ENCODE measurements at regions not wholly inside any gene's neighbourhood (a gene's known extent, or its start where the extent isn't known, plus 50 kb on each side); places are given as distances from the start of the nearest gene placed in this dataset.

GRCh38 chr18:45168866-45169600, 446.2 kb upstream of the SLC14A2 start:
- DNase-seq (ENCODE audit: low spot score): no peak

- no peak for DNase-seq (ENCODE audit: low spot score)
Measured at GRCh38 chr18:45169610-45170009, 445.7 kb upstream of the SLC14A2 start.

- DNase-seq (ENCODE audit: low spot score): no peak
Measured at GRCh38 chr18:45171679-45172191, 443.5 kb upstream of the SLC14A2 start.

GRCh38 chr18:45173327-45173726, 441.9 kb upstream of the SLC14A2 start:
- DNase-seq (ENCODE audit: low spot score): no peak

- DNase-seq (ENCODE audit: low spot score): no peak
Measured at GRCh38 chr18:45173799-45174519, 441.3 kb upstream of the SLC14A2 start.

GRCh38 chr18:45174629-45175136, 440.6 kb upstream of the SLC14A2 start:
- no peak for DNase-seq (ENCODE audit: low spot score)

GRCh38 chr18:45175511-45175910, 439.8 kb upstream of the SLC14A2 start:
- no peak for DNase-seq (ENCODE audit: low spot score)

GRCh38 chr18:45186832-45187231, 428.4 kb upstream of the SLC14A2 start:
- DNase-seq (ENCODE audit: low spot score): no peak

- no peak for DNase-seq (ENCODE audit: low spot score)
Measured at GRCh38 chr18:45191795-45192194, 423.5 kb upstream of the SLC14A2 start.

- DNase-seq (ENCODE audit: low spot score): peak; percentile 13
Measured at GRCh38 chr18:45197526-45197970, 417.7 kb upstream of the SLC14A2 start.

- DNase-seq (ENCODE audit: low spot score): no peak
Measured at GRCh38 chr18:45198526-45198925, 416.8 kb upstream of the SLC14A2 start.

- DNase-seq (ENCODE audit: low spot score): no peak
Measured at GRCh38 chr18:45201029-45201428, 414.2 kb upstream of the SLC14A2 start.

- DNase-seq (ENCODE audit: low spot score): no peak
Measured at GRCh38 chr18:45201489-45201888, 413.8 kb upstream of the SLC14A2 start.

- DNase-seq (ENCODE audit: low spot score): no peak
Measured at GRCh38 chr18:45202061-45202460, 413.2 kb upstream of the SLC14A2 start.

- no peak for DNase-seq (ENCODE audit: low spot score)
Measured at GRCh38 chr18:45203677-45204076, 411.6 kb upstream of the SLC14A2 start.

- no peak for DNase-seq (ENCODE audit: low spot score)
Measured at GRCh38 chr18:45207328-45207727, 407.9 kb upstream of the SLC14A2 start.

GRCh38 chr18:45208164-45208563, 407.1 kb upstream of the SLC14A2 start:
- DNase-seq (ENCODE audit: low spot score): no peak

- DNase-seq (ENCODE audit: low spot score): peak; percentile 86
Measured at GRCh38 chr18:45212181-45213039, 402.9 kb upstream of the SLC14A2 start.

GRCh38 chr18:45213040-45213333, 402.3 kb upstream of the SLC14A2 start:
- DNase-seq (ENCODE audit: low spot score): no peak

GRCh38 chr18:45218436-45218835, 396.8 kb upstream of the SLC14A2 start:
- DNase-seq (ENCODE audit: low spot score): no peak

- DNase-seq (ENCODE audit: low spot score): no peak
Measured at GRCh38 chr18:45221363-45221762, 393.9 kb upstream of the SLC14A2 start.

GRCh38 chr18:45222180-45222579, 393.1 kb upstream of the SLC14A2 start:
- no peak for DNase-seq (ENCODE audit: low spot score)

Data from Ammon's horn (tissue), 1 donor.